ENCODE measurements at regions not wholly inside any gene's neighbourhood (a gene's known extent, or its start where the extent isn't known, plus 50 kb on each side); places are given as distances from the start of the nearest gene placed in this dataset.

GRCh38 chr2:56571074-56571473, 387.3 kb downstream of the CCDC85A start:
- TF ChIP-seq CTCF (IDR thresholded peaks at IDR 0.05) (no peak), EZH2 (IDR thresholded peaks at IDR 0.05) (no peak), EZH2phosphoT487 (IDR thresholded peaks at IDR 0.05) (no peak)
